ENCODE measurements at regions not wholly inside any gene's neighbourhood (a gene's known extent, or its start where the extent isn't known, plus 50 kb on each side); places are given as distances from the start of the nearest gene placed in this dataset.

DNA sequence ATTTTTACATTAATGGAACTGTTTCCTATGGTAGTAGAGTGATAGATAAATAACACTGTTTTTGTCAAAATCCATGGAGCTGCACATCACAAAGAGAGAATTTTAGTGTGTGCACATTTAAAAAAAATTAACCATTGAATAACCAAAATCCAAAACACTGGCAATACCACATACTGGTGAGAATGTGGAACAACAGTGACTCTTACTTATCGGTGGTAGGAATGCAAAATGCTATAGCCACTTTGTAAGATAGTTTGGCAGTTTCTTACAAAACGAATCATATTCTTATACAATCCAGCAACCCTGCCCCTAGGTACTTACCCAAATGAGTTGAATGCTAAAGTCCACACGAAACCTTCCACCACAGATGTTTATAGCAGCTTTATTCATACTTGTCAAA, 229.6 kb upstream of the GPR101 start:
- no peak overlapping the region for H3K27ac ChIP-seq (ENCODE audit: low read depth in 1 of 2, low read length in 2 of 2)
- no peak overlapping the region for H3K9ac ChIP-seq (ENCODE audit: insufficient read depth, low read length, poor library complexity, severe bottlenecking)
- Mint-ChIP-seq H3K4me3 (no peak overlapping the region), H3K27me3 (ENCODE audit: low read depth in 3 of 3) (peaks cover 0 to 2% (median 0%) of the 10 kb centered on the region in 3 donors), H3K27ac (no peak overlapping the region), H3K9me3 (no peaks in the 10 kb centered on the region), H3K4me1 (no peaks in the 10 kb centered on the region), H3K36me3 (no peaks in the 10 kb centered on the region)
- intact Hi-C loops (cut with micrococcal nuclease) = no loop called here
- no peaks in the 10 kb centered on the region for H3K79me2 ChIP-seq (ENCODE audit: insufficient read depth, low read length)
- no peaks in the 10 kb centered on the region for H3K27me3 ChIP-seq (ENCODE audit: control insufficient read depth in 2 of 2, insufficient read depth in 2 of 2, low read length in 2 of 2)
- H3K9me3 ChIP-seq (replicated peaks in 1 of 2; ENCODE audit: control insufficient read depth in 1 of 2, insufficient read depth in 1 of 2, low read length in 2 of 2) = no peaks in the 10 kb centered on the region
- H3K36me3 ChIP-seq (replicated peaks in 1 of 2; ENCODE audit: control insufficient read depth in 1 of 2, insufficient read depth in 2 of 2, low read length in 2 of 2) = no peaks in the 10 kb centered on the region
- H4K20me1 ChIP-seq (ENCODE audit: insufficient read depth, low read length) = no peaks in the 10 kb centered on the region
- DNase-seq = no peak
- H3K4me1 ChIP-seq (ENCODE audit: control insufficient read depth in 1 of 2, insufficient read depth in 2 of 2, low read length in 2 of 2) = no peaks in the 10 kb centered on the region
- WGBS (ENCODE audit: insufficient coverage) = no CpG with 5 or more reads among the region's 3 CpGs
- H2AFZ ChIP-seq (ENCODE audit: insufficient read depth, low read depth, low read length, poor library complexity, severe bottlenecking) = no peak overlapping the region
- no peak overlapping the region for H3K4me2 ChIP-seq (replicated peaks; ENCODE audit: extremely low read depth, low read length, poor library complexity, severe bottlenecking)
- TF ChIP-seq, protein P1, sequence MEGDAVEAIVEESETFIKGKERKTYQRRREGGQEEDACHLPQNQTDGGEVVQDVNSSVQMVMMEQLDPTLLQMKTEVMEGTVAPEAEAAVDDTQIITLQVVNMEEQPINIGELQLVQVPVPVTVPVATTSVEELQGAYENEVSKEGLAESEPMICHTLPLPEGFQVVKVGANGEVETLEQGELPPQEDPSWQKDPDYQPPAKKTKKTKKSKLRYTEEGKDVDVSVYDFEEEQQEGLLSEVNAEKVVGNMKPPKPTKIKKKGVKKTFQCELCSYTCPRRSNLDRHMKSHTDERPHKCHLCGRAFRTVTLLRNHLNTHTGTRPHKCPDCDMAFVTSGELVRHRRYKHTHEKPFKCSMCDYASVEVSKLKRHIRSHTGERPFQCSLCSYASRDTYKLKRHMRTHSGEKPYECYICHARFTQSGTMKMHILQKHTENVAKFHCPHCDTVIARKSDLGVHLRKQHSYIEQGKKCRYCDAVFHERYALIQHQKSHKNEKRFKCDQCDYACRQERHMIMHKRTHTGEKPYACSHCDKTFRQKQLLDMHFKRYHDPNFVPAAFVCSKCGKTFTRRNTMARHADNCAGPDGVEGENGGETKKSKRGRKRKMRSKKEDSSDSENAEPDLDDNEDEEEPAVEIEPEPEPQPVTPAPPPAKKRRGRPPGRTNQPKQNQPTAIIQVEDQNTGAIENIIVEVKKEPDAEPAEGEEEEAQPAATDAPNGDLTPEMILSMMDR (IDR thresholded peaks at IDR 0.05) = no peak
- H3K4me3 ChIP-seq (replicated peaks in 1 of 3; ENCODE audit: low read depth in 2 of 3, low read length in 3 of 3) = no peak overlapping the region

GRCh38 chrX:137245183-137245582, 211.4 kb upstream of the GPR101 start:
- WGBS (ENCODE audit: insufficient coverage) = no CpG with 5 or more reads among the region's 2 CpGs
- H3K4me3 Mint-ChIP-seq = no peak overlapping the region
- peaks cover 0 to 2% (median 0%) of the 10 kb centered on the region in 7 donors for H3K9me3 Mint-ChIP-seq
- H3K27ac Mint-ChIP-seq = no peak overlapping the region
- Histone ChIP-seq H4K20me1 (ENCODE audit: insufficient read depth, low read length) (no peaks in the 10 kb centered on the region), H3K27ac (ENCODE audit: low read depth in 1 of 2, low read length in 2 of 2) (no peak overlapping the region), H2AFZ (ENCODE audit: insufficient read depth, low read depth, low read length, poor library complexity, severe bottlenecking) (no peak overlapping the region), H3K79me2 (ENCODE audit: insufficient read depth, low read length) (no peaks in the 10 kb centered on the region), H3K4me1 (ENCODE audit: control insufficient read depth in 1 of 2, insufficient read depth in 2 of 2, low read length in 2 of 2) (no peaks in the 10 kb centered on the region), H3K9ac (ENCODE audit: insufficient read depth, low read length, poor library complexity, severe bottlenecking) (no peak overlapping the region), H3K4me3 (replicated peaks in 1 of 3; ENCODE audit: low read depth in 2 of 3, low read length in 3 of 3) (no peak overlapping the region), H3K27me3 (ENCODE audit: control insufficient read depth in 2 of 2, insufficient read depth in 2 of 2, low read length in 2 of 2) (no peaks in the 10 kb centered on the region), H3K9me3 (replicated peaks in 1 of 2; ENCODE audit: control insufficient read depth in 1 of 2, insufficient read depth in 1 of 2, low read length in 2 of 2) (no peaks in the 10 kb centered on the region), H3K36me3 (replicated peaks in 1 of 2; ENCODE audit: control insufficient read depth in 1 of 2, insufficient read depth in 2 of 2, low read length in 2 of 2) (no peaks in the 10 kb centered on the region), H3K4me2 (replicated peaks; ENCODE audit: extremely low read depth, low read length, poor library complexity, severe bottlenecking) (no peak overlapping the region)
- H3K36me3 Mint-ChIP-seq = no peaks in the 10 kb centered on the region
- no peaks in the 10 kb centered on the region for H3K4me1 Mint-ChIP-seq
- no peak for DNase-seq
- TF ChIP-seq, protein P1 (IDR thresholded peaks at IDR 0.05) = no peak
- no peaks in the 10 kb centered on the region for H3K27me3 Mint-ChIP-seq (ENCODE audit: low read depth in 3 of 3)
- intact Hi-C loops (cut with micrococcal nuclease) = no loop called here
